HCT116 (cell line): ENCODE measurements at regions not wholly inside any gene's neighbourhood (a gene's known extent, or its start where the extent isn't known, plus 50 kb on each side); places are given as distances from the start of the nearest gene placed in this dataset.
A peak's percentile ranks its signal among the peaks of the same experiment; 100 is the strongest.

Experiments used
- ATAC-seq: fragments of 200-7000 bp; cut with Tn5 transposase; 2 replicates; pipeline ENCODE4 v1.9.1; 2020; ENCODE audit warnings: mild to moderate bottlenecking, moderate library complexity
- BruUV-seq: library from RNA; stranded (reverse); fragments of 400-500 nt; replicated peaks from 2 replicates; lab custom pipeline; 2021; lab: Mats Ljungman, UMichigan
- CTCF ChIA-PET: fragments of 300-600 bp; sonication (Branson Sonifier 250); formaldehyde crosslinking; loops from one replicate; lab custom pipeline; 2021; ENCODE audit warnings: antibody characterized with exemption; lab: Charles Lee
- POLR2A ChIA-PET: fragments of 300-600, 350-600 bp; sonication (Branson Sonifier 250); formaldehyde crosslinking; loops from one replicate; lab custom pipeline; 2021; ENCODE audit warnings: antibody characterized with exemption; lab: Charles Lee
- RAD21 ChIA-PET, 2 experiments: fragments of 300-600 bp; sonication (Branson Sonifier 250); formaldehyde crosslinking; loops; one replicate each; lab custom pipeline; 2023; ENCODE audit warnings: low total read pairs in 2 of 2; ENCODE audit not compliant: uncharacterized antibody in 2 of 2, unreplicated experiment in 2 of 2, low non-redundant PET in 1 of 2; lab: Charles Lee
- DNase-seq: peaks from one replicate; pipeline ENCODE4 v3.0.0-alpha.2; 2010; ENCODE audit warnings: low read depth, low spot score
- H2AFZ ChIP-seq: fragments of 200-600 bp; shearing (Covaris generic), sonication (generic); 2 replicates; pipeline ENCODE4 v1.6.1; 2017; ENCODE audit warnings: low read depth, mixed run types, mixed read lengths, antibody characterized with exemption, low read length; ENCODE audit not compliant: poor library complexity, severe bottlenecking
- H3K27ac ChIP-seq: 2 replicates; pipeline ENCODE4 v1.5.1; 2012; ENCODE audit warnings: low read depth, low read length
- H3K27me3 ChIP-seq: fragments of 200-600 bp; sonication (generic); 2 replicates; pipeline ENCODE4 v1.6.1; 2016; ENCODE audit warnings: mixed run types, low read length, mixed read lengths; ENCODE audit not compliant: insufficient read depth
- H3K36me3 ChIP-seq, 2 experiments: fragments of 200-500 bp in 1 of 2; fragments of 200-600 bp in 1 of 2; sonication (Bioruptor generic) in 1 of 2; sonication (generic) in 1 of 2; 2 replicates each; pipeline versions ENCODE4 v1.5.1 to v1.6.1; 2014 to 2016; ENCODE audit warnings: low read length in 2 of 2, inconsistent platforms in 1 of 2, mixed read lengths in 1 of 2, mixed run types in 1 of 2; ENCODE audit not compliant: insufficient read depth in 2 of 2, control insufficient read depth in 1 of 2
- H3K4me1 ChIP-seq, 2 experiments: fragments of 200-600 bp in 1 of 2; sonication (generic) in 1 of 2; 2 replicates each; pipeline versions ENCODE4 v1.5.1 to v1.6.1; 2012 to 2017; ENCODE audit warnings: low read length in 2 of 2, inconsistent platforms in 1 of 2, mild to moderate bottlenecking in 1 of 2, mixed read lengths in 1 of 2, mixed run types in 1 of 2, moderate library complexity in 1 of 2; ENCODE audit not compliant: insufficient read depth in 2 of 2, control insufficient read depth in 1 of 2
- H3K4me2 ChIP-seq: fragments of 200-600 bp; sonication (generic); 2 replicates; pipeline ENCODE4 v1.6.1; 2017; ENCODE audit warnings: mixed run types, low read length, mixed read lengths
- H3K4me3 ChIP-seq, 2 experiments: fragments of 200-600 bp in 1 of 2; sonication (generic) in 1 of 2; replicated peaks in 1 of 2; 2 replicates each; pipeline ENCODE4 v1.5.1; 2011 to 2016; ENCODE audit warnings: low read length in 2 of 2, control low read depth in 1 of 2, low read depth in 1 of 2, mild to moderate bottlenecking in 1 of 2, mixed read lengths in 1 of 2, mixed run types in 1 of 2
- H3K79me2 ChIP-seq: fragments of 200-600 bp; sonication (generic); 2 replicates; pipeline ENCODE4 v1.6.1; 2017; ENCODE audit warnings: mild to moderate bottlenecking, mixed run types, low read length, moderate library complexity, mixed read lengths; ENCODE audit not compliant: insufficient read depth
- H3K9ac ChIP-seq: fragments of 200-600 bp; sonication (generic); 2 replicates; pipeline ENCODE4 v1.6.1; 2016; ENCODE audit warnings: low read length, mixed read lengths
- H3K9me2 ChIP-seq: fragments of 200-600 bp; sonication (generic), shearing (Covaris generic); 2 replicates; pipeline ENCODE4 v1.6.1; 2017; ENCODE audit warnings: mixed run types, mild to moderate bottlenecking, moderate library complexity; ENCODE audit not compliant: insufficient read depth
- H3K9me3 ChIP-seq, 2 experiments: fragments of 200-500 bp in 1 of 2; fragments of 200-600 bp in 1 of 2; sonication (Bioruptor generic) in 1 of 2; sonication (generic) in 1 of 2; 2 replicates each; pipeline ENCODE4 v1.6.1; 2014 to 2017; ENCODE audit warnings: low read length in 2 of 2, mixed read lengths in 2 of 2, inconsistent platforms in 1 of 2, low read depth in 1 of 2, mild to moderate bottlenecking in 1 of 2, mixed run types in 1 of 2, moderate library complexity in 1 of 2; ENCODE audit not compliant: control insufficient read depth in 1 of 2, insufficient read depth in 1 of 2
- H4K20me1 ChIP-seq: fragments of 200-600 bp; sonication (generic), shearing (Covaris generic); 2 replicates; pipeline ENCODE4 v1.6.1; 2017; ENCODE audit warnings: mixed run types, mild to moderate bottlenecking, moderate library complexity; ENCODE audit not compliant: insufficient read depth
- CBX3 ChIP-seq: IDR thresholded peaks from 2 replicates; pipeline ENCODE4 v1.6.1; 2012; ENCODE audit warnings: low read depth
- CTCF ChIP-seq, 3 experiments: fragments of 200-600 bp in 1 of 3; sonication (generic) in 1 of 3; IDR thresholded peaks in 2 of 3; conservative IDR thresholded peaks in 1 of 3; 2 replicates each; pipeline ENCODE4 v1.5.1; 2012 to 2017; ENCODE audit warnings: low read depth in 2 of 3, low read length in 2 of 3, antibody characterized with exemption in 1 of 3, borderline replicate concordance in 1 of 3, control low read depth in 1 of 3, mild to moderate bottlenecking in 1 of 3, mixed read lengths in 1 of 3, mixed run types in 1 of 3, moderate library complexity in 1 of 3; ENCODE audit not compliant: insufficient read depth in 1 of 3
- EGR1 ChIP-seq: IDR thresholded peaks from 2 replicates; pipeline ENCODE4 v1.6.1; 2012; ENCODE audit warnings: low read depth
- JUND ChIP-seq: IDR thresholded peaks from 2 replicates; pipeline ENCODE4 v1.6.1; 2012
- SIN3A ChIP-seq: IDR thresholded peaks from 2 replicates; pipeline ENCODE4 v1.6.1; 2012; ENCODE audit warnings: low read depth
- TCF7L2 ChIP-seq: IDR thresholded peaks from 2 replicates; pipeline ENCODE4 v1.7.0; 2011; ENCODE audit warnings: borderline replicate concordance, inconsistent platforms; ENCODE audit not compliant: insufficient read depth, insufficient read length; ENCODE audit errors: extremely low read depth
- ZNF274 ChIP-seq: fragments of 200-500 bp; sonication (Bioruptor generic); IDR thresholded peaks from 2 replicates; pipeline ENCODE4 v1.6.1; 2014; ENCODE audit warnings: mild to moderate bottlenecking, low read depth, low read length, inconsistent platforms
- intact Hi-C: fragments of 100-400 bp; cut with micrococcal nuclease; formaldehyde crosslinking; loops from 2 replicates; pipeline ENCODE4 v1.10.0; 2022
- TF ChIP-seq, protein P1 (sequence below): IDR thresholded peaks from 2 replicates; pipeline ENCODE4 v1.6.1; 2012

- Histone ChIP-seq H3K9me3 (0 out of 4 replicates have a peak, but pooled peaks cover 0 to 3% of the 10 kb centered on the region in 2 experiments), H3K4me1 (peaks cover 6 to 8% of the 10 kb centered on the region in 2 experiments; a peak in 3 of 4 replicates), H3K4me3 (no peak overlapping the region), H3K9me2 (no peaks in the 10 kb centered on the region), H3K27me3 (no peaks in the 10 kb centered on the region), H3K27ac (no peak overlapping the region), H4K20me1 (no peaks in the 10 kb centered on the region), H3K4me2 (no peak overlapping the region), H3K79me2 (no peaks in the 10 kb centered on the region), H2AFZ (peak overlapping the region; percentile 48), H3K9ac (no peak overlapping the region), H3K36me3 (no peaks in the 10 kb centered on the region)
- no TSS peak for BruUV-seq
- ChIA-PET POLR2A (no interaction called here), CTCF (no interaction called here), RAD21 (no interaction called here)
- no peak for TF ChIP-seq CTCF (IDR thresholded peaks at IDR 0.05 in 2 of 3, conservative IDR thresholded peaks at IDR 0.05 in 1 of 3; ENCODE audit: borderline replicate concordance in 1 of 3, insufficient read depth in 1 of 3, low read depth in 2 of 3, low read length in 2 of 3)
- TF ChIP-seq SIN3A: no peak
- no peak for TF ChIP-seq TCF7L2
- no peak for TF ChIP-seq CBX3
- no peak for TF ChIP-seq EGR1
- TF ChIP-seq, protein P1, sequence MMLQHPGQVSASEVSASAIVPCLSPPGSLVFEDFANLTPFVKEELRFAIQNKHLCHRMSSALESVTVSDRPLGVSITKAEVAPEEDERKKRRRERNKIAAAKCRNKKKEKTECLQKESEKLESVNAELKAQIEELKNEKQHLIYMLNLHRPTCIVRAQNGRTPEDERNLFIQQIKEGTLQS: no peak
- TF ChIP-seq ZNF274: no peak
- no peak for TF ChIP-seq JUND
- DNase-seq (no peak), ATAC-seq (no peak)
- intact Hi-C loops: no loop called here
These were observed 130.6 kb upstream of the TGFBR2 start for GRCh38 chr3:30475809-30476178.
